HCT116 (cell line): ENCODE measurements at regions not wholly inside any gene's neighbourhood (a gene's known extent, or its start where the extent isn't known, plus 50 kb on each side); places are given as distances from the start of the nearest gene placed in this dataset.

Source experiments
- ATAC-seq: fragments of 200-7000 bp; cut with Tn5 transposase; 2 replicates; pipeline ENCODE4 v1.9.1; 2020; ENCODE audit warnings: mild to moderate bottlenecking, moderate library complexity
- BruUV-seq: library from RNA; stranded (reverse); fragments of 400-500 nt; replicated peaks from 2 replicates; lab custom pipeline; 2021; lab: Mats Ljungman, UMichigan
- CTCF ChIA-PET: fragments of 300-600 bp; sonication (Branson Sonifier 250); formaldehyde crosslinking; loops from one replicate; lab custom pipeline; 2021; ENCODE audit warnings: antibody characterized with exemption; lab: Charles Lee
- POLR2A ChIA-PET: fragments of 300-600, 350-600 bp; sonication (Branson Sonifier 250); formaldehyde crosslinking; loops from one replicate; lab custom pipeline; 2021; ENCODE audit warnings: antibody characterized with exemption; lab: Charles Lee
- RAD21 ChIA-PET, 2 experiments: fragments of 300-600 bp; sonication (Branson Sonifier 250); formaldehyde crosslinking; loops; one replicate each; lab custom pipeline; 2023; ENCODE audit warnings: low total read pairs in 2 of 2; ENCODE audit not compliant: uncharacterized antibody in 2 of 2, unreplicated experiment in 2 of 2, low non-redundant PET in 1 of 2; lab: Charles Lee
- DNase-seq: peaks from one replicate; pipeline ENCODE4 v3.0.0-alpha.2; 2010; ENCODE audit warnings: low read depth, low spot score
- H2AFZ ChIP-seq: fragments of 200-600 bp; shearing (Covaris generic), sonication (generic); 2 replicates; pipeline ENCODE4 v1.6.1; 2017; ENCODE audit warnings: low read depth, mixed run types, mixed read lengths, antibody characterized with exemption, low read length; ENCODE audit not compliant: poor library complexity, severe bottlenecking
- H3K27ac ChIP-seq: 2 replicates; pipeline ENCODE4 v1.5.1; 2012; ENCODE audit warnings: low read depth, low read length
- H3K27me3 ChIP-seq: fragments of 200-600 bp; sonication (generic); 2 replicates; pipeline ENCODE4 v1.6.1; 2016; ENCODE audit warnings: mixed run types, low read length, mixed read lengths; ENCODE audit not compliant: insufficient read depth
- H3K36me3 ChIP-seq, 2 experiments: fragments of 200-500 bp in 1 of 2; fragments of 200-600 bp in 1 of 2; sonication (Bioruptor generic) in 1 of 2; sonication (generic) in 1 of 2; 2 replicates each; pipeline versions ENCODE4 v1.5.1 to v1.6.1; 2014 to 2016; ENCODE audit warnings: low read length in 2 of 2, inconsistent platforms in 1 of 2, mixed read lengths in 1 of 2, mixed run types in 1 of 2; ENCODE audit not compliant: insufficient read depth in 2 of 2, control insufficient read depth in 1 of 2
- H3K4me1 ChIP-seq, 2 experiments: fragments of 200-600 bp in 1 of 2; sonication (generic) in 1 of 2; 2 replicates each; pipeline versions ENCODE4 v1.5.1 to v1.6.1; 2012 to 2017; ENCODE audit warnings: low read length in 2 of 2, inconsistent platforms in 1 of 2, mild to moderate bottlenecking in 1 of 2, mixed read lengths in 1 of 2, mixed run types in 1 of 2, moderate library complexity in 1 of 2; ENCODE audit not compliant: insufficient read depth in 2 of 2, control insufficient read depth in 1 of 2
- H3K4me2 ChIP-seq: fragments of 200-600 bp; sonication (generic); 2 replicates; pipeline ENCODE4 v1.6.1; 2017; ENCODE audit warnings: mixed run types, low read length, mixed read lengths
- H3K4me3 ChIP-seq, 2 experiments: fragments of 200-600 bp in 1 of 2; sonication (generic) in 1 of 2; replicated peaks in 1 of 2; 2 replicates each; pipeline ENCODE4 v1.5.1; 2011 to 2016; ENCODE audit warnings: low read length in 2 of 2, control low read depth in 1 of 2, low read depth in 1 of 2, mild to moderate bottlenecking in 1 of 2, mixed read lengths in 1 of 2, mixed run types in 1 of 2
- H3K79me2 ChIP-seq: fragments of 200-600 bp; sonication (generic); 2 replicates; pipeline ENCODE4 v1.6.1; 2017; ENCODE audit warnings: mild to moderate bottlenecking, mixed run types, low read length, moderate library complexity, mixed read lengths; ENCODE audit not compliant: insufficient read depth
- H3K9ac ChIP-seq: fragments of 200-600 bp; sonication (generic); 2 replicates; pipeline ENCODE4 v1.6.1; 2016; ENCODE audit warnings: low read length, mixed read lengths
- H3K9me2 ChIP-seq: fragments of 200-600 bp; sonication (generic), shearing (Covaris generic); 2 replicates; pipeline ENCODE4 v1.6.1; 2017; ENCODE audit warnings: mixed run types, mild to moderate bottlenecking, moderate library complexity; ENCODE audit not compliant: insufficient read depth
- H3K9me3 ChIP-seq, 2 experiments: fragments of 200-500 bp in 1 of 2; fragments of 200-600 bp in 1 of 2; sonication (Bioruptor generic) in 1 of 2; sonication (generic) in 1 of 2; 2 replicates each; pipeline ENCODE4 v1.6.1; 2014 to 2017; ENCODE audit warnings: low read length in 2 of 2, mixed read lengths in 2 of 2, inconsistent platforms in 1 of 2, low read depth in 1 of 2, mild to moderate bottlenecking in 1 of 2, mixed run types in 1 of 2, moderate library complexity in 1 of 2; ENCODE audit not compliant: control insufficient read depth in 1 of 2, insufficient read depth in 1 of 2
- H4K20me1 ChIP-seq: fragments of 200-600 bp; sonication (generic), shearing (Covaris generic); 2 replicates; pipeline ENCODE4 v1.6.1; 2017; ENCODE audit warnings: mixed run types, mild to moderate bottlenecking, moderate library complexity; ENCODE audit not compliant: insufficient read depth
- CBX3 ChIP-seq: IDR thresholded peaks from 2 replicates; pipeline ENCODE4 v1.6.1; 2012; ENCODE audit warnings: low read depth
- CEBPB ChIP-seq: IDR thresholded peaks from 2 replicates; pipeline ENCODE4 v1.6.1; 2012; ENCODE audit warnings: low read depth
- CTCF ChIP-seq, 3 experiments: fragments of 200-600 bp in 1 of 3; sonication (generic) in 1 of 3; IDR thresholded peaks in 2 of 3; conservative IDR thresholded peaks in 1 of 3; 2 replicates each; pipeline ENCODE4 v1.5.1; 2012 to 2017; ENCODE audit warnings: low read depth in 2 of 3, low read length in 2 of 3, antibody characterized with exemption in 1 of 3, borderline replicate concordance in 1 of 3, control low read depth in 1 of 3, mild to moderate bottlenecking in 1 of 3, mixed read lengths in 1 of 3, mixed run types in 1 of 3, moderate library complexity in 1 of 3; ENCODE audit not compliant: insufficient read depth in 1 of 3
- EGR1 ChIP-seq: IDR thresholded peaks from 2 replicates; pipeline ENCODE4 v1.6.1; 2012; ENCODE audit warnings: low read depth
- ELF1 ChIP-seq: IDR thresholded peaks from 2 replicates; pipeline ENCODE4 v1.6.1; 2012; ENCODE audit warnings: low read depth, borderline replicate concordance
- EZH2phosphoT487 ChIP-seq: fragments of 200-600 bp; IDR thresholded peaks from 2 replicates; pipeline ENCODE4 v1.6.1; 2018; ENCODE audit warnings: antibody characterized with exemption, borderline replicate concordance
- FOSL1 ChIP-seq: IDR thresholded peaks from 2 replicates; pipeline ENCODE4 v1.6.1; 2012; ENCODE audit warnings: low read depth
- JUND ChIP-seq: IDR thresholded peaks from 2 replicates; pipeline ENCODE4 v1.6.1; 2012
- POLR2A ChIP-seq: IDR thresholded peaks from 2 replicates; pipeline ENCODE4 v1.7.0; 2011; ENCODE audit warnings: borderline replicate concordance; ENCODE audit not compliant: insufficient read depth, insufficient read length; ENCODE audit errors: extremely low read depth
- POLR2AphosphoS5 ChIP-seq: IDR thresholded peaks from 2 replicates; pipeline ENCODE4 v1.6.1; 2011; ENCODE audit warnings: mild to moderate bottlenecking, low read depth, low read length, moderate library complexity
- REST ChIP-seq: IDR thresholded peaks from 2 replicates; pipeline ENCODE4 v1.6.1; 2012; ENCODE audit warnings: low read depth
- SIN3A ChIP-seq: IDR thresholded peaks from 2 replicates; pipeline ENCODE4 v1.6.1; 2012; ENCODE audit warnings: low read depth
- SP1 ChIP-seq: IDR thresholded peaks from 2 replicates; pipeline ENCODE4 v1.6.1; 2012; ENCODE audit warnings: low read depth
- SRF ChIP-seq: IDR thresholded peaks from 2 replicates; pipeline ENCODE4 v1.6.1; 2012; ENCODE audit warnings: low read depth
- TCF7L2 ChIP-seq: IDR thresholded peaks from 2 replicates; pipeline ENCODE4 v1.7.0; 2011; ENCODE audit warnings: borderline replicate concordance, inconsistent platforms; ENCODE audit not compliant: insufficient read depth, insufficient read length; ENCODE audit errors: extremely low read depth
- YY1 ChIP-seq: IDR thresholded peaks from 2 replicates; pipeline ENCODE4 v1.6.1; 2011; ENCODE audit warnings: low read length, low read depth, moderate library complexity, mild to moderate bottlenecking; ENCODE audit not compliant: insufficient replicate concordance; ENCODE audit errors: extremely low read depth
- ZFX ChIP-seq: fragments of 450-650 bp; IDR thresholded peaks from 2 replicates; pipeline ENCODE4 v1.6.1; 2017
- intact Hi-C: fragments of 100-400 bp; cut with micrococcal nuclease; formaldehyde crosslinking; loops from 2 replicates; pipeline ENCODE4 v1.10.0; 2022
- TF ChIP-seq, protein P1 (sequence below): IDR thresholded peaks from 2 replicates; pipeline ENCODE4 v1.6.1; 2012
- TF ChIP-seq, protein P2 (sequence below): IDR thresholded peaks from 2 replicates; pipeline ENCODE4 v1.6.1; 2011; ENCODE audit warnings: mild to moderate bottlenecking, low read length, moderate library complexity; ENCODE audit not compliant: insufficient replicate concordance; ENCODE audit errors: extremely low read depth
- TF ChIP-seq, protein P3 (sequence below): IDR thresholded peaks from 2 replicates; pipeline ENCODE4 v1.6.1; 2012

- Histone ChIP-seq H3K9me3 (no peaks in the 10 kb centered on the region), H3K4me1 (no peaks in the 10 kb centered on the region), H3K27ac (no peak overlapping the region), H3K27me3 (peaks cover 59% of the 10 kb centered on the region), H3K36me3 (no peaks in the 10 kb centered on the region), H3K4me3 (no peak overlapping the region), H3K4me2 (no peak overlapping the region), H2AFZ (no peak overlapping the region), H4K20me1 (no peaks in the 10 kb centered on the region; the same call in 1 of the 2 replicates), H3K9ac (no peak overlapping the region), H3K9me2 (no peaks in the 10 kb centered on the region), H3K79me2 (no peaks in the 10 kb centered on the region)
- DNase-seq (no peak), ATAC-seq (no peak)
- ChIA-PET RAD21 (no interaction called here), POLR2A (no interaction called here), CTCF (interaction anchor here (3.6 kb wide), 1 partner anchor 11 kb away, joined by 14 read pairs; no protein-coding TSS in a partner anchor)
- no TSS peak for BruUV-seq
- no peak for TF ChIP-seq FOSL1
- TF ChIP-seq ELF1, result no peak
- TF ChIP-seq, protein P1, sequence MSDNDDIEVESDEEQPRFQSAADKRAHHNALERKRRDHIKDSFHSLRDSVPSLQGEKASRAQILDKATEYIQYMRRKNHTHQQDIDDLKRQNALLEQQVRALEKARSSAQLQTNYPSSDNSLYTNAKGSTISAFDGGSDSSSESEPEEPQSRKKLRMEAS, result no peak
- no peak for TF ChIP-seq YY1
- TF ChIP-seq TCF7L2, result no peak
- TF ChIP-seq, protein P2, sequence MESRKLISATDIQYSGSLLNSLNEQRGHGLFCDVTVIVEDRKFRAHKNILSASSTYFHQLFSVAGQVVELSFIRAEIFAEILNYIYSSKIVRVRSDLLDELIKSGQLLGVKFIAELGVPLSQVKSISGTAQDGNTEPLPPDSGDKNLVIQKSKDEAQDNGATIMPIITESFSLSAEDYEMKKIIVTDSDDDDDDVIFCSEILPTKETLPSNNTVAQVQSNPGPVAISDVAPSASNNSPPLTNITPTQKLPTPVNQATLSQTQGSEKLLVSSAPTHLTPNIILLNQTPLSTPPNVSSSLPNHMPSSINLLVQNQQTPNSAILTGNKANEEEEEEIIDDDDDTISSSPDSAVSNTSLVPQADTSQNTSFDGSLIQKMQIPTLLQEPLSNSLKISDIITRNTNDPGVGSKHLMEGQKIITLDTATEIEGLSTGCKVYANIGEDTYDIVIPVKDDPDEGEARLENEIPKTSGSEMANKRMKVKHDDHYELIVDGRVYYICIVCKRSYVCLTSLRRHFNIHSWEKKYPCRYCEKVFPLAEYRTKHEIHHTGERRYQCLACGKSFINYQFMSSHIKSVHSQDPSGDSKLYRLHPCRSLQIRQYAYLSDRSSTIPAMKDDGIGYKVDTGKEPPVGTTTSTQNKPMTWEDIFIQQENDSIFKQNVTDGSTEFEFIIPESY, result no peak
- TF ChIP-seq POLR2A, result no peak
- no peak for TF ChIP-seq EGR1
- no peak for TF ChIP-seq SRF
- TF ChIP-seq CTCF (IDR thresholded peaks at IDR 0.05 in 2 of 3, conservative IDR thresholded peaks at IDR 0.05 in 1 of 3; ENCODE audit: borderline replicate concordance in 1 of 3, insufficient read depth in 1 of 3, low read depth in 2 of 3, low read length in 2 of 3), result no peak
- TF ChIP-seq EZH2phosphoT487, result no peak
- no peak for TF ChIP-seq JUND
- no peak for TF ChIP-seq CEBPB
- TF ChIP-seq SP1, result no peak
- TF ChIP-seq, protein P3, sequence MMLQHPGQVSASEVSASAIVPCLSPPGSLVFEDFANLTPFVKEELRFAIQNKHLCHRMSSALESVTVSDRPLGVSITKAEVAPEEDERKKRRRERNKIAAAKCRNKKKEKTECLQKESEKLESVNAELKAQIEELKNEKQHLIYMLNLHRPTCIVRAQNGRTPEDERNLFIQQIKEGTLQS, result no peak
- no peak for TF ChIP-seq POLR2AphosphoS5
- TF ChIP-seq REST, result no peak
- TF ChIP-seq ZFX, result no peak
- TF ChIP-seq CBX3, result no peak
- TF ChIP-seq SIN3A, result no peak
- intact Hi-C loops, result no loop called here
These were observed 82.3 kb downstream of the MYCN start for GRCh38 chr2:16022548-16023240.
